Tibial nerve (tissue), 4 donors: ENCODE measurements at regions not wholly inside any gene's neighbourhood (a gene's known extent, or its start where the extent isn't known, plus 50 kb on each side); places are given as distances from the start of the nearest gene placed in this dataset.

ENCODE experiments used
- DNase-seq, 2 donors: peaks; one replicate each; pipeline ENCODE4 v3.0.0-alpha.2; 2019; ENCODE audit warnings: low spot score in 2 of 2
- H3K27ac ChIP-seq, 4 donors: fragments of 200-600 bp; sonication (generic) in 3 of 4; one replicate each; pipeline ENCODE4 v1.5.1; 2017 to 2019; ENCODE audit warnings: mild to moderate bottlenecking in 1 of 4
- H3K27me3 ChIP-seq, 2 donors: fragments of 200-600 bp; sonication (generic) in 1 of 2; one replicate each; pipeline versions ENCODE4 v1.5.1 to v1.6.0; 2017 to 2019
- H3K36me3 ChIP-seq, 3 donors: fragments of 200-600 bp; sonication (generic); one replicate each; pipeline ENCODE4 v1.5.1; 2018 to 2019
- H3K4me1 ChIP-seq, 4 donors: fragments of 200-600 bp; sonication (generic) in 3 of 4; one replicate each; pipeline ENCODE4 v1.5.1; 2017 to 2019
- H3K4me3 ChIP-seq, 4 donors: fragments of 200-600 bp; sonication (generic) in 3 of 4; one replicate each; pipeline ENCODE4 v1.5.1; 2017 to 2019; ENCODE audit warnings: mild to moderate bottlenecking in 1 of 4, moderate library complexity in 1 of 4
- H3K9me3 ChIP-seq, 4 donors: fragments of 200-600 bp; sonication (generic) in 3 of 4; one replicate each; pipeline ENCODE4 v1.5.1; 2017 to 2019
- CTCF ChIP-seq, 5 experiments: fragments of 200-600 bp in 3 of 5; fragments of 450-650 bp in 2 of 5; sonication (generic) in 3 of 5; IDR thresholded peaks; one replicate each; pipeline ENCODE4 v1.5.1; 2016 to 2019; ENCODE audit warnings: antibody characterized with exemption in 5 of 5, mild to moderate bottlenecking in 3 of 5, moderate library complexity in 2 of 5
- EP300 ChIP-seq, 2 donors: sonication (generic); formaldehyde crosslinking; IDR thresholded peaks; one replicate each; pipeline ENCODE4 v1.6.1; 2017; ENCODE audit warnings: antibody characterized with exemption in 2 of 2, mild to moderate bottlenecking in 1 of 2
- POLR2A ChIP-seq, 2 donors: fragments of 450-650 bp; IDR thresholded peaks; one replicate each; pipeline ENCODE4 v1.6.1; 2017; ENCODE audit warnings: antibody characterized with exemption in 2 of 2, mild to moderate bottlenecking in 2 of 2, moderate library complexity in 2 of 2
- WGBS, 2 donors: methylation state at CpG; one replicate each; pipeline ENCODE4 v1.1.5; 2018; 5-methylcytosine and 5-hydroxymethylcytosine counted together

- H3K4me1 ChIP-seq, result no peaks in the 10 kb centered on the region
- no peaks in the 10 kb centered on the region for H3K27me3 ChIP-seq
- no peak overlapping the region for H3K4me3 ChIP-seq
- WGBS, 2 donors, result 70 to 73% methylated on average over 6 of the region's 6 CpGs
- H3K36me3 ChIP-seq, result no peaks in the 10 kb centered on the region
- DNase-seq, result no peak
- TF ChIP-seq POLR2A (IDR thresholded peaks at IDR 0.05) (no peak), EP300 (IDR thresholded peaks at IDR 0.05) (no peak), CTCF (IDR thresholded peaks at IDR 0.05) (no peak)
- H3K27ac ChIP-seq, result no peak overlapping the region
- no peaks in the 10 kb centered on the region for H3K9me3 ChIP-seq
Measured at GRCh38 chr18:73947180-73947921, 200.3 kb downstream of the FBXO15 start.

GRCh38 chr18:73945130-73945792 is 202.4 kb downstream of the FBXO15 start:
- Histone ChIP-seq H3K9me3 (no peaks in the 10 kb centered on the region), H3K27me3 (no peaks in the 10 kb centered on the region), H3K4me1 (no peaks in the 10 kb centered on the region), H3K27ac (no peak overlapping the region), H3K4me3 (no peak overlapping the region), H3K36me3 (no peaks in the 10 kb centered on the region)
- DNase-seq, result no peak
- 83 to 87% methylated on average over 3 of the region's 3 CpGs for WGBS, 2 donors
- no peak for TF ChIP-seq CTCF (IDR thresholded peaks at IDR 0.05)
- TF ChIP-seq EP300 (IDR thresholded peaks at IDR 0.05), result no peak
- TF ChIP-seq POLR2A (IDR thresholded peaks at IDR 0.05), result no peak

- Histone ChIP-seq H3K4me3 (no peak overlapping the region), H3K27ac (no peak overlapping the region), H3K4me1 (no peaks in the 10 kb centered on the region), H3K36me3 (no peaks in the 10 kb centered on the region), H3K9me3 (no peaks in the 10 kb centered on the region), H3K27me3 (no peaks in the 10 kb centered on the region)
- 53 to 67% methylated on average over 1 of the region's 1 CpG for WGBS, 2 donors
- DNase-seq, result no peak
- TF ChIP-seq EP300 (IDR thresholded peaks at IDR 0.05) (no peak), POLR2A (IDR thresholded peaks at IDR 0.05) (no peak), CTCF (IDR thresholded peaks at IDR 0.05) (no peak)
Measured at GRCh38 chr18:73944715-73945114, 202.9 kb downstream of the FBXO15 start.

- no peak for TF ChIP-seq EP300 (IDR thresholded peaks at IDR 0.05)
- no peak for TF ChIP-seq POLR2A (IDR thresholded peaks at IDR 0.05)
- TF ChIP-seq CTCF (IDR thresholded peaks at IDR 0.05), result no peak
Measured at GRCh38 chr18:73943763-73944162, 203.9 kb downstream of the FBXO15 start.

GRCh38 chr18:73942956-73943355 is 204.7 kb downstream of the FBXO15 start:
- TF ChIP-seq POLR2A (IDR thresholded peaks at IDR 0.05) (no peak), EP300 (IDR thresholded peaks at IDR 0.05) (no peak), CTCF (IDR thresholded peaks at IDR 0.05) (no peak)
- no peaks in the 10 kb centered on the region for H3K4me1 ChIP-seq
- H3K36me3 ChIP-seq, result no peaks in the 10 kb centered on the region
- no peaks in the 10 kb centered on the region for H3K9me3 ChIP-seq
- no peak for DNase-seq
- H3K27me3 ChIP-seq, result no peaks in the 10 kb centered on the region
- no peak overlapping the region for H3K4me3 ChIP-seq
- no peak overlapping the region for H3K27ac ChIP-seq
- 75 to 83% methylated on average over 4 of the region's 4 CpGs for WGBS, 2 donors

More at GRCh38 chr18:73943763-73944162, 203.9 kb downstream of the FBXO15 start:
- H3K9me3 ChIP-seq, result no peaks in the 10 kb centered on the region
- no peaks in the 10 kb centered on the region for H3K27me3 ChIP-seq
- WGBS, 2 donors, result 64 to 78% methylated on average over 9 of the region's 9 CpGs
- no peak overlapping the region for H3K27ac ChIP-seq
- no peak overlapping the region for H3K4me3 ChIP-seq
- no peak for DNase-seq
- H3K36me3 ChIP-seq, result no peaks in the 10 kb centered on the region
- H3K4me1 ChIP-seq, result no peaks in the 10 kb centered on the region
